RPMI7951 (cell line): ENCODE measurements at regions not wholly inside any gene's neighbourhood (a gene's known extent, or its start where the extent isn't known, plus 50 kb on each side); places are given as distances from the start of the nearest gene placed in this dataset.

Experiments
- DNase-seq: peaks from one replicate; pipeline ENCODE4 v3.0.0-alpha.2; 2012; ENCODE audit warnings: low read depth

DNA sequence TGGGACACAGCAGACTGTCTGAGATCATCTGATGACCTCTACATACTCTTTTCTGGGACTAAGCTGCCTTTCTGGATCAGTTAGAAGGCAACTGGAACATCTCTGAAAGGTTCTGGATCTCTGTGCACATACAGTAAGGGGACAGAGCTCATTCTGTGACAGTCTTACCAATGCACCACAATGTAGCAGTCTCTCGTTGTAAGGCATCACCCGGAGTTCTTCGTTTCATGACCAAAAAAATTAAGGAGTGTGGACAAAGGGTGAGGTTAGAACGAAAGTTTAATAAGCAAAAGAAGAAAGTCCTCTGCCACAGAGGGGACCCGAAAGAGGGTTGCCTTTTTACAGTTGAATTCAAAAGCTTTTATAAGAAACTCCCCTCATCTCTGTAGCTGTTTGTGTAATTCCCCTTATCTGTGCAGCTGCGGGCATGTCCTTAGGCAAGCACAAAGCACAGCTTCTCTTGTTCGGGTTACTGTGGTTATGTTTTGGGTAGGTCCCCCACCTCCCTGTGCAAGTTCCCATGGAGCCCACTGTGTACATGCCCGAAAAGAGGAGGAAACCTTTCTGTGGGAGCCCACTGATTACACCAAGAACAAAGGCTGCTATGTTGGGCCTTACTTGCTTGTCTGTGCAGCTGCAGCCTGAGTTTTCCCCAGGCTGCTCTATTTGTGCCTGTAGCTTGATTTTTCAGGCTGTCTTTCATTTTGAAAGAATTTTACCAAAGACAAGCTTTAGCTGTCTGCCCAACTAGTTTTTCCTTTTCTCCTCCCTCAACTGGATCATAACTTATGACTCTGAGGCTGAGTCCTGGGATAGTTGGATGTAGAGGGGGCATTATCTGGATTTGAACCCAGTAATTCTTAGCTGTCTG is 53.1 kb upstream of the CACNA1E start:
- peak; percentile 28 for DNase-seq
